GM23338 (cell line): ENCODE measurements at regions not wholly inside any gene's neighbourhood (a gene's known extent, or its start where the extent isn't known, plus 50 kb on each side); places are given as distances from the start of the nearest gene placed in this dataset.

ENCODE experiments used
- ATAC-seq: fragments of 200-7000 bp; cut with Tn5 transposase; 3 replicates; pipeline ENCODE4 v1.9.1; 2020
- DNase-seq: peaks from one replicate; pipeline ENCODE4 v3.0.0-alpha.2; 2015; ENCODE audit warnings: low spot score
- H2AFZ ChIP-seq: fragments of 200-600 bp; sonication (generic); 2 replicates; pipeline ENCODE4 v1.8.0; 2016; ENCODE audit warnings: antibody characterized with exemption, mild to moderate bottlenecking, moderate library complexity
- H3F3A ChIP-seq: fragments of 200-600 bp; sonication (generic); replicated peaks from 2 replicates; pipeline ENCODE4 v1.8.0; 2017; ENCODE audit warnings: antibody characterized with exemption, mixed run types, low read depth
- H3K27ac ChIP-seq: fragments of 200-600 bp; sonication (generic); 2 replicates; pipeline ENCODE4 v1.6.1; 2016; ENCODE audit warnings: low read depth
- H3K27me3 ChIP-seq: fragments of 200-600 bp; sonication (generic); 2 replicates; pipeline ENCODE4 v1.8.0; 2016; ENCODE audit warnings: mild to moderate bottlenecking, mixed run types, moderate library complexity; ENCODE audit not compliant: insufficient read depth
- H3K36me3 ChIP-seq: fragments of 200-600 bp; sonication (generic); 2 replicates; pipeline ENCODE4 v1.8.0; 2016; ENCODE audit warnings: mild to moderate bottlenecking; ENCODE audit not compliant: insufficient read depth
- H3K4me1 ChIP-seq: fragments of 200-600 bp; sonication (generic); 2 replicates; pipeline ENCODE4 v1.8.0; 2016; ENCODE audit warnings: mild to moderate bottlenecking, moderate library complexity; ENCODE audit not compliant: insufficient read depth
- H3K4me2 ChIP-seq: fragments of 200-600 bp; sonication (generic); 2 replicates; pipeline ENCODE4 v1.7.1; 2017; ENCODE audit warnings: mixed run types
- H3K4me3 ChIP-seq: fragments of 200-600 bp; sonication (generic); 2 replicates; pipeline ENCODE4 v1.6.1; 2016; ENCODE audit warnings: mixed run types
- H3K79me2 ChIP-seq: fragments of 200-600 bp; sonication (generic); replicated peaks from 2 replicates; pipeline ENCODE4 v1.8.0; 2017; ENCODE audit warnings: mild to moderate bottlenecking; ENCODE audit not compliant: insufficient read depth
- H3K9me2 ChIP-seq: fragments of 200-600 bp; sonication (generic); 2 replicates; pipeline ENCODE4 v1.8.0; 2017; ENCODE audit not compliant: insufficient read depth
- H4K20me1 ChIP-seq: fragments of 200-600 bp; sonication (generic); replicated peaks from 2 replicates; pipeline ENCODE4 v1.8.0; 2017; ENCODE audit warnings: mild to moderate bottlenecking; ENCODE audit not compliant: insufficient read depth
- H3K27ac Mint-ChIP-seq: 2 replicates; pipeline ENCODE4 v1.8.0; 2020; ENCODE audit warnings: inconsistent platforms, mild to moderate bottlenecking, moderate library complexity, mixed read lengths
- H3K27me3 Mint-ChIP-seq: 3 replicates; pipeline ENCODE4 v1.8.0; 2022; ENCODE audit warnings: low read depth, mild to moderate bottlenecking, moderate library complexity, mixed read lengths, inconsistent platforms; ENCODE audit not compliant: insufficient read depth, poor library complexity
- H3K36me3 Mint-ChIP-seq: 3 replicates; pipeline ENCODE4 v1.8.0; 2021; ENCODE audit warnings: low read depth, mild to moderate bottlenecking, inconsistent platforms, moderate library complexity, mixed read lengths
- H3K4me1 Mint-ChIP-seq: 3 replicates; pipeline ENCODE4 v1.8.0; 2020; ENCODE audit warnings: mild to moderate bottlenecking, inconsistent platforms, mixed read lengths
- H3K4me3 Mint-ChIP-seq: 3 replicates; pipeline ENCODE4 v1.8.0; 2021; ENCODE audit warnings: moderate library complexity, mild to moderate bottlenecking, inconsistent platforms, mixed read lengths
- H3K9me3 Mint-ChIP-seq: 3 replicates; pipeline ENCODE4 v1.8.0; 2020; ENCODE audit warnings: moderate library complexity, mild to moderate bottlenecking, inconsistent platforms, mixed read lengths
- CREB1 ChIP-seq: fragments of 250-450 bp; sonication (Bioruptor Pico); IDR thresholded peaks from 2 replicates; pipeline ENCODE4 v1.5.0; 2020; ENCODE audit warnings: low read depth, mild to moderate bottlenecking, moderate library complexity
- EZH2 ChIP-seq: fragments of 200-600 bp; sonication (generic); IDR thresholded peaks from one replicate; pipeline ENCODE4 v1.8.0; 2017; ENCODE audit warnings: antibody characterized with exemption, mild to moderate bottlenecking, low read depth; ENCODE audit not compliant: unreplicated experiment
- JUNB ChIP-seq: IDR thresholded peaks from one replicate; pipeline ENCODE4 v1.6.1; 2016; ENCODE audit warnings: antibody characterized with exemption; ENCODE audit not compliant: unreplicated experiment
- NANOG ChIP-seq: IDR thresholded peaks from 2 replicates; pipeline ENCODE4 v1.6.1; 2016; ENCODE audit warnings: antibody characterized with exemption, borderline replicate concordance
- POLR2AphosphoS5 ChIP-seq: IDR thresholded peaks from 2 replicates; pipeline ENCODE4 v1.6.1; 2016; ENCODE audit warnings: antibody characterized with exemption, low read depth
- STAT1 ChIP-seq: IDR thresholded peaks from one replicate; pipeline ENCODE4 v1.6.1; 2016; ENCODE audit warnings: antibody characterized with exemption; ENCODE audit not compliant: unreplicated experiment
- ZNF114 ChIP-seq: fragments of 250-450 bp; sonication (Bioruptor Pico); IDR thresholded peaks from 2 replicates; pipeline ENCODE4 v1.5.0; 2020; ENCODE audit warnings: mild to moderate bottlenecking, moderate library complexity
- ZNF331 ChIP-seq: fragments of 250-450 bp; sonication (Bioruptor Pico); IDR thresholded peaks from 2 replicates; pipeline ENCODE4 v1.5.0; 2020; ENCODE audit warnings: low read depth, mild to moderate bottlenecking, moderate library complexity
- TF ChIP-seq, protein P1 (sequence below): IDR thresholded peaks from one replicate; pipeline ENCODE4 v1.6.1; 2018; ENCODE audit warnings: antibody characterized with exemption; ENCODE audit not compliant: unreplicated experiment
- TF ChIP-seq, protein P2 (sequence below), 2 experiments: fragments of 200-600 bp in 1 of 2; sonication (generic) in 1 of 2; conservative IDR thresholded peaks; 2 replicates each; pipeline versions ENCODE4 v1.5.1 to v1.6.1; 2016 to 2017; ENCODE audit warnings: antibody characterized with exemption in 2 of 2, low read depth in 2 of 2, mild to moderate bottlenecking in 2 of 2, moderate library complexity in 1 of 2
- TF ChIP-seq, protein P3 (sequence below): IDR thresholded peaks from 2 replicates; pipeline ENCODE4 v1.6.1; 2016; ENCODE audit warnings: antibody characterized with exemption

DNA sequence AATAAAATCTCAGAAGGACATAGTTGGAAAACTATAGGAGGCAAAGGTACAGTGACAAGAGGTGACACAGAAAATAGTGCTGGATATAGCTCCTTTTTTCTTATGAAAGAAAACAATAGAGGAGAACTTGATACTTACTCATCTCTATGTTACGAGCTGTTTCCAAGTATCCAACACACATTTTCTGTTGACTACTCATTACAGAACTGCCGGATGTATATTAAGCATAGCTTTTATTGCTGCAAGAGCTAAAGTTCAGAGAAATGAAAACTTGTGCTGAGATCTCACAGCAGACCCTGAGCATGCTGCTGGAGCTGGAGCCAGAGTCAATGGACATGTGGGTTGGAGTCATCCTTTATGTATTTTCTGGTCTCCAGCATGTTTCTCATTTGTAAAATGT is 210.0 kb upstream of the NT5C1B start (continued):
- TF ChIP-seq, protein P1, sequence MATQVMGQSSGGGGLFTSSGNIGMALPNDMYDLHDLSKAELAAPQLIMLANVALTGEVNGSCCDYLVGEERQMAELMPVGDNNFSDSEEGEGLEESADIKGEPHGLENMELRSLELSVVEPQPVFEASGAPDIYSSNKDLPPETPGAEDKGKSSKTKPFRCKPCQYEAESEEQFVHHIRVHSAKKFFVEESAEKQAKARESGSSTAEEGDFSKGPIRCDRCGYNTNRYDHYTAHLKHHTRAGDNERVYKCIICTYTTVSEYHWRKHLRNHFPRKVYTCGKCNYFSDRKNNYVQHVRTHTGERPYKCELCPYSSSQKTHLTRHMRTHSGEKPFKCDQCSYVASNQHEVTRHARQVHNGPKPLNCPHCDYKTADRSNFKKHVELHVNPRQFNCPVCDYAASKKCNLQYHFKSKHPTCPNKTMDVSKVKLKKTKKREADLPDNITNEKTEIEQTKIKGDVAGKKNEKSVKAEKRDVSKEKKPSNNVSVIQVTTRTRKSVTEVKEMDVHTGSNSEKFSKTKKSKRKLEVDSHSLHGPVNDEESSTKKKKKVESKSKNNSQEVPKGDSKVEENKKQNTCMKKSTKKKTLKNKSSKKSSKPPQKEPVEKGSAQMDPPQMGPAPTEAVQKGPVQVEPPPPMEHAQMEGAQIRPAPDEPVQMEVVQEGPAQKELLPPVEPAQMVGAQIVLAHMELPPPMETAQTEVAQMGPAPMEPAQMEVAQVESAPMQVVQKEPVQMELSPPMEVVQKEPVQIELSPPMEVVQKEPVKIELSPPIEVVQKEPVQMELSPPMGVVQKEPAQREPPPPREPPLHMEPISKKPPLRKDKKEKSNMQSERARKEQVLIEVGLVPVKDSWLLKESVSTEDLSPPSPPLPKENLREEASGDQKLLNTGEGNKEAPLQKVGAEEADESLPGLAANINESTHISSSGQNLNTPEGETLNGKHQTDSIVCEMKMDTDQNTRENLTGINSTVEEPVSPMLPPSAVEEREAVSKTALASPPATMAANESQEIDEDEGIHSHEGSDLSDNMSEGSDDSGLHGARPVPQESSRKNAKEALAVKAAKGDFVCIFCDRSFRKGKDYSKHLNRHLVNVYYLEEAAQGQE = no peak
- TF ChIP-seq STAT1 = no peak
- TF ChIP-seq, protein P2, sequence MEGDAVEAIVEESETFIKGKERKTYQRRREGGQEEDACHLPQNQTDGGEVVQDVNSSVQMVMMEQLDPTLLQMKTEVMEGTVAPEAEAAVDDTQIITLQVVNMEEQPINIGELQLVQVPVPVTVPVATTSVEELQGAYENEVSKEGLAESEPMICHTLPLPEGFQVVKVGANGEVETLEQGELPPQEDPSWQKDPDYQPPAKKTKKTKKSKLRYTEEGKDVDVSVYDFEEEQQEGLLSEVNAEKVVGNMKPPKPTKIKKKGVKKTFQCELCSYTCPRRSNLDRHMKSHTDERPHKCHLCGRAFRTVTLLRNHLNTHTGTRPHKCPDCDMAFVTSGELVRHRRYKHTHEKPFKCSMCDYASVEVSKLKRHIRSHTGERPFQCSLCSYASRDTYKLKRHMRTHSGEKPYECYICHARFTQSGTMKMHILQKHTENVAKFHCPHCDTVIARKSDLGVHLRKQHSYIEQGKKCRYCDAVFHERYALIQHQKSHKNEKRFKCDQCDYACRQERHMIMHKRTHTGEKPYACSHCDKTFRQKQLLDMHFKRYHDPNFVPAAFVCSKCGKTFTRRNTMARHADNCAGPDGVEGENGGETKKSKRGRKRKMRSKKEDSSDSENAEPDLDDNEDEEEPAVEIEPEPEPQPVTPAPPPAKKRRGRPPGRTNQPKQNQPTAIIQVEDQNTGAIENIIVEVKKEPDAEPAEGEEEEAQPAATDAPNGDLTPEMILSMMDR (conservative IDR thresholded peaks at IDR 0.05; ENCODE audit: low read depth in 2 of 2) = no peak
- no peak for TF ChIP-seq JUNB
- no peak for TF ChIP-seq ZNF114
- TF ChIP-seq EZH2 = no peak
- TF ChIP-seq, protein P3, sequence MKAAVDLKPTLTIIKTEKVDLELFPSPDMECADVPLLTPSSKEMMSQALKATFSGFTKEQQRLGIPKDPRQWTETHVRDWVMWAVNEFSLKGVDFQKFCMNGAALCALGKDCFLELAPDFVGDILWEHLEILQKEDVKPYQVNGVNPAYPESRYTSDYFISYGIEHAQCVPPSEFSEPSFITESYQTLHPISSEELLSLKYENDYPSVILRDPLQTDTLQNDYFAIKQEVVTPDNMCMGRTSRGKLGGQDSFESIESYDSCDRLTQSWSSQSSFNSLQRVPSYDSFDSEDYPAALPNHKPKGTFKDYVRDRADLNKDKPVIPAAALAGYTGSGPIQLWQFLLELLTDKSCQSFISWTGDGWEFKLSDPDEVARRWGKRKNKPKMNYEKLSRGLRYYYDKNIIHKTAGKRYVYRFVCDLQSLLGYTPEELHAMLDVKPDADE = no peak
- no peak for TF ChIP-seq CREB1 (CRISPR knock-in tag)

DNA sequence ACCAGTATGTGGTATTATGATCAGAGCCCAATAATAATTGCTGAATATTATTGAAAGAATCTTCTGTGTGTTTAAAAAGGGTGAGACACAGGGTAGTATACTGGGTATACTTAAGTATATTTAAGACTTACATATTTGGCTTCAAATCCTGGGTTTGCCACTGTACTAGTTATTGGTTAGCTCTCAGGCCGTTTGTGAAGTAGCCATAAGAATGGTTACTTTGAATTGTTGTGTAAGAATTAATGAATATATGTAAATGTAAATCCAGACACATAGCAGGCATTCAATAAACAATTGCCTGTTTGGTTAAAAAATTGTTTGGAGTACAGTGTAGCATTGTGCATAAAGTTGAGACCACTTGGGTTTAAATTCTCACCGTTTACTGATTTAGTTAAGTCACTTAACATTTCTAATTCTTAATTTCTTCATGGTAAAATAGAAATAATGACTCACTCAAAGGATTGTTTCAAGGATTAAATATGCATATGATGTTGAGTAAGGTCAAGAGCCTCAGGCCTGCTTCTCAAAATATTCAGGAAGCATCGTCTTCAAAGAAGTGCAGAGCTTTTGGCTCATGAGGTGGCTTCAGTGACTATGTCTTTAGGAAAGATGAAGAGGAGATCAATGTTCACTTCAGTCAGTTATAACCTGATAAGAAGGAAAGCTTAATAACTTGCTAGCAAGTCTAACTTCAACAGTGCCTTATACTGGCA is 207.9 kb upstream of the NT5C1B start:
- H3K4me3 ChIP-seq = no peak overlapping the region
- H3K27ac Mint-ChIP-seq = no peak overlapping the region
- no peaks in the 10 kb centered on the region for H3F3A ChIP-seq
- H3K9me3 Mint-ChIP-seq = no peaks in the 10 kb centered on the region
- H3K4me3 Mint-ChIP-seq = no peak overlapping the region
- H3K36me3 Mint-ChIP-seq = no peaks in the 10 kb centered on the region
- no peaks in the 10 kb centered on the region for H4K20me1 ChIP-seq
- no peak overlapping the region for H3K27ac ChIP-seq
- no peaks in the 10 kb centered on the region; the same call in 2 of the 3 replicates for H3K4me1 Mint-ChIP-seq
- no peaks in the 10 kb centered on the region for H3K9me2 ChIP-seq
- ATAC-seq (no peak), DNase-seq (no peak)
- no peak overlapping the region for H2AFZ ChIP-seq
- H3K27me3 ChIP-seq = no peaks in the 10 kb centered on the region
- no peaks in the 10 kb centered on the region for H3K27me3 Mint-ChIP-seq
- H3K79me2 ChIP-seq = no peaks in the 10 kb centered on the region
- H3K4me2 ChIP-seq = no peak overlapping the region
- H3K4me1 ChIP-seq = no peaks in the 10 kb centered on the region
- H3K36me3 ChIP-seq = no peaks in the 10 kb centered on the region
- no peak for TF ChIP-seq JUNB
- TF ChIP-seq NANOG = no peak
- TF ChIP-seq, protein P3 = no peak
- TF ChIP-seq, protein P2 (conservative IDR thresholded peaks at IDR 0.05; ENCODE audit: low read depth in 2 of 2) = no peak
- no peak for TF ChIP-seq POLR2AphosphoS5
- no peak for TF ChIP-seq ZNF331
